ENCODE measurements at regions not wholly inside any gene's neighbourhood (a gene's known extent, or its start where the extent isn't known, plus 50 kb on each side); places are given as distances from the start of the nearest gene placed in this dataset.

DNA sequence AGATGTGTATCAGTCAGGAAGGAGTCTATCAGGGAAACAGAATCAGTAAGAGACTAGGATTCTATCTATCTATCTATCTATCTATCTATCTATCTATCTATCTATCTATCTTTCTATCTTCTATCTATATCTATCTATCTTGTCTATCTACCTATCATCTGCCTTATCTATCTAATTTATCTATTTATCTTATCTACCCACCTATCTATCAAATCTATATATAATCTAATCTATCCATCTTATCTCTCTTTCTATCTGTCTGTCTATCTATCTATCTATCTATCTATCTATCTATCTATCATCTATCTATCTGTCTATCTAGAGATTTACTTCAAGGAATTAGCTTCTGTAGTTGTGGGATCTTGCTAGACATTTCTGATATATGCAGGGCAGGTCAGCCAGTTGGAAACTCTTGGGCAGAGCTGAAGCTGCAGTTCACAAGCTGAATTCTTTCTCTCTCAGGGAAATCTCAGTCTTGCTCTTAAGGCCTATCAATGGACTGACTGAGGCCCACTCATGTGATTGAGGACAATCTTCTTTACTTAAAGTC, 140.2 kb upstream of the JUN start:
- ATAC-seq (no peak), DNase-seq (no peak)
- intact Hi-C loops (cut with micrococcal nuclease) = no loop called here

GRCh38 chr1:58924821-58925220, 141.0 kb upstream of the JUN start:
- no peak for ATAC-seq
- intact Hi-C loops (cut with micrococcal nuclease) = no loop called here
- DNase-seq = no peak

DNA sequence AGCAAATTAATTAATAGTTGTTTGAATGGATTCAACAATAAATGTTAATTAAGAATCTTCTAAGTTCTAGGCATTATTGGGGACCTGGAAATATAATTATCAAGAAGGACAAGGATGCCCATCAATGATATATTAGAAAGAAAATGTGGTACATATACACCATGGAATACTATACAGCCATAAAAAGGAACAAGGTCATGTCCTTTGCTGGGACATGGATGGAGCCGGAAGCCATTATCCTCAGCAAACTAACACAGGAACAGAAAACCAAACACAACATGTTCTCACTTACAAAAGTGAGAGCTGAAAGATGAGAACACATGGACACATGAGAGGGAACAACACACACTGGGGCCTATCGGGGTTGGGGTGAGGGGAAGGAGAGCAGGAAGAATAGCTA, 141.4 kb upstream of the JUN start:
- ATAC-seq (no peak), DNase-seq (no peak)
- intact Hi-C loops (cut with micrococcal nuclease) = no loop called here

- no peak for DNase-seq
- intact Hi-C loops (cut with micrococcal nuclease) = no loop called here
- ATAC-seq = no peak
Observed at GRCh38 chr1:58926152-58926551, 142.3 kb upstream of the JUN start.

GRCh38 chr1:58927041-58927721, 143.3 kb upstream of the JUN start:
- DNase-seq (no peak), ATAC-seq (no peak)
- intact Hi-C loops (cut with micrococcal nuclease) = no loop called here

DNA sequence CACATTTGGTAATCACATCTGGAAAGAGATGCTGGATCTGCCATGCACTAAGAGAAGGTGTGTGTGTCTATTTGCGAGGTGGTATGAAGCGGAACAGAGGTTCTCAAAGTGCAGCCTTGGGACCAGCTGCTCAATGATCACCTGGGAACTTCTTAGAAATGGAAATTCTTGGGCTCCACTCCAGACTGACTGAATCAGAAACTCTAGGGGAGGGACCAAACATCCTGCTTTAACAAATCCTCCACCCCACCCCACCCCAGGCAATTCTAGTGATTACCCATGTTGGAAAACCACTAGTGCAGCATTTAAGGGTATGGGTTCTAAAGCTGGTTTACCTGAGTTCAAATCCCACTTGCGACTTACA, 143.9 kb upstream of the JUN start:
- no peak for ATAC-seq
- intact Hi-C loops (cut with micrococcal nuclease) = no loop called here
- no peak for DNase-seq

GRCh38 chr1:58928514-58928913, 144.7 kb upstream of the JUN start:
- no peak for ATAC-seq
- intact Hi-C loops (cut with micrococcal nuclease) = no loop called here
- no peak for DNase-seq

DNA sequence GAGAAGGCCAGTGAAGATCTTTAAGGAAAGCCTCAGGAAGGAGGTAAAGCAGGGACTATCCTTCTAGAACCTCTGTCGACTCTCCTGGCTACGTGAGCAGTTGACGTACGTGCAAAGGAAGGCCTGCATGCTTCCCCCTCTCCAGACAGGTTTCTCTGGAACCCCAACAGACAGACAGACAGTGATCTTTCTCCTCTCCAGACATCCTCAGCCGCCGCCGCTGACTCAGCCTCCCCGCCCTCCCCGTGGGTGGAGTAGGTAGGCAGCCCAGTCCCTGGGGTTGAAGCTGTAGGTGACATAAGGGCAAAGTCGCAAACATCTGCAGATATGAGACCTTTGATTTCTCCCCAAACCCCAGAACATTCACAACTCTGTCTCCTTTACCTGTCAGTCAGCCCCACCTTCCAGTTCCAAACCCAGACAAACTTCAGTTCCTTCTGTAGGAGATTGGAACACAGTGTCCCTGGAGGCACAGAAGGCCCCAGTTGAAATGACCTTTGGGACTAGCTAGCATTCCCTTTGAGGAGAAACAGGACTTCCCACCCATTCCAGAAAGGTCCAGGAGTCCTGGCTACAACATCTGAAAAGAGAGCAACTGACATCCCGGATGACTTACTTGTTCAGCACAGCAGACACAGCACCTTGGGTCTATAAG, 146.0 kb upstream of the JUN start:
- ATAC-seq (no peak), DNase-seq (no peak)
- intact Hi-C loops (cut with micrococcal nuclease) = no loop called here

DNA sequence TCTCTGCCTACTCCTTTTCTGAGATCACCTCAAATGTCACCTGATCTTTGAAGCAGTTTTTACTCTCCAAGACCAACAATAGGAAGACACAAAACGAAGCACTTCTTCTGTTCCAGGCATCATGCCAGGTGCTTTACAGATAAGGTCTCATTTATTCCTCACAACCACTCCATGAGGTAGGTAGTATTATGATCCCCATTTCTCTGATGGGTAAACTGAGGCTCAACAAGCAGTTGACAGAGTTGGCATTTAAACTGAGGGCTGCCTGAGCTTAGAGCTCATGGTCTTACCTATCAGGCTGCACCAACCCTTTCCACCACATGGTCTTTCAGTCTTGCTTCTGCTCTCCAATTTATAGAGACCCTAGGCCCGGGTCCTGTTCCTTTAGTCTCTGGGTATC, 147.2 kb upstream of the JUN start:
- intact Hi-C loops (cut with micrococcal nuclease) = no loop called here
- no peak for ATAC-seq
- DNase-seq = no peak

GRCh38 chr1:58931756-58932155, 147.9 kb upstream of the JUN start:
- ATAC-seq = no peak
- intact Hi-C loops (cut with micrococcal nuclease) = no loop called here
- DNase-seq = no peak

DNA sequence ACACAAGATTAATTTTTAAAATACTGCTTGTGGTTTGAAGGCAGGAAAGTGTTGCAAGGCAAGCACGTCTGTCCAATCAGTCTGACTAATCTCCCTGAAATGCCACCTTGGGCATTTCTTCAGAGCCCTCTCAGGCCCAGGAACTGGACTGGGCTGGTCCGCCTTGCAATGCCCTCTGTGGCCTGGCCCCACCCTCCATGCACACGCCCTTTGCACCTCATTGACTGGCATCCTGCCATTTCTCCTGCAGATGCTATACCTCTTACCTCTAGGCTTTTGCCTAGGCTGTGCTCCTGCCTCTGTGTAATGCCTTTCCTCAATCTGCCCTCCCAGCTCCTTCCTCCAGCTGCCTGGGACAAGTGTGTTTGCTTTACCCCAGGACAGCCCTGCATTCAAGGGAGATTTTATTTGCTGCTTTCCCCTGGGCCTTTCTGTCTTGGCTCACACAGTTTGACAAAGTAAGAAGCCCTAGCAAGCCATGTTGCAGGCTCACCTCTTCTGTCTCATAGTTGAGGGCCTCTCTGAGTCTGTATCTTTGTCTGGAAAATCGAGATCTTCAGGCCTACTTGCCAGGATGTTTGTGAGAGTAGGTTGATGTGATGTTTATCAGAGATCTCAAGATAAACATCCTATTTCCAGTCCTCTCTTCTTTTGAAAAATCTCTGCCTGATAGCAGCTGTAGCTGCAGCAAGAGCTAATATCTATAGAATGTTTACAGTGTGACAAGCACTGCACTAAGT, 149.2 kb upstream of the JUN start:
- no peak for DNase-seq
- no peak for ATAC-seq
- intact Hi-C loops (cut with micrococcal nuclease) = no loop called here

- DNase-seq (no peak), ATAC-seq (no peak)
- intact Hi-C loops (cut with micrococcal nuclease) = no loop called here
Observed at GRCh38 chr1:58933599-58933926, 149.7 kb upstream of the JUN start.

DNA sequence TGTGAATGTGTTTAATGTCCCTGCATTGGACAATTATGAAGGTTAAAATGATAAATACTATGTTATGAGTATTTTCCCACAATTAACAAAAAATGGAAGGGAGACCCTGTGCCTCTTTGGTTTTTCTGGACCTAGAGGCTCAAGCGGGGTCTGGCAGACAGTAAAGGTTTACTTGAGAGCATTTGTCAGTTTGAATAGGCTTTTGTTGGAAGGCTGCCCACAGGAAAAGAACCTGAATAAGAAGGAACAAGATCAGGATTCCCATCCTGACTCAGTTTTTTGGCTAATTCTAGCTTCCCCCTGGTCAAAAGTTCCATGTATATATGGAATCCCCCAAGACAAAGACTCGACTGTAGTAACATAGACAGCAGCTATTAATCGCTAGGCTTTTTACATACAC, 150.9 kb upstream of the JUN start:
- DNase-seq (no peak), ATAC-seq (no peak)
- intact Hi-C loops (cut with micrococcal nuclease) = no loop called here

DNA sequence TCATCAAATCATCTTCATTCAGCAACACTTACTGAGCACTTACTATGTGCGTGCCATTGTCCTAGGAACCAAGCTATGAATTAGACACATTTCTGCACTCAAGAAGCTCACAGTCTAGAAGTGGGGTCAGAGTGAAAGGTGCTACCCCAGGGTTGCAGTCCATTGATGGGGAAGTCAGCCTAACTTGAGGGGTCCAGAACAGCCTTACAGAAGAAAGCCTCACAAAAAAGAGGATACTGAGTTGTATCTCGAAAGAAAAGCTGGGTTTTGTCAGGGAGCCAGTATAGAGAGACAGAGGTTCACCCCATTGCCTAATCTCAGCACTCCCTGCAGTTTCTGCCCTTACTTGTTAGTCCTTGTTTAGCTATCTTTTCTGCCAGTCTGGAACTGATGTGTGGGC, 153.1 kb upstream of the JUN start:
- intact Hi-C loops (cut with micrococcal nuclease) = no loop called here
- DNase-seq (no peak), ATAC-seq (no peak)

DNA sequence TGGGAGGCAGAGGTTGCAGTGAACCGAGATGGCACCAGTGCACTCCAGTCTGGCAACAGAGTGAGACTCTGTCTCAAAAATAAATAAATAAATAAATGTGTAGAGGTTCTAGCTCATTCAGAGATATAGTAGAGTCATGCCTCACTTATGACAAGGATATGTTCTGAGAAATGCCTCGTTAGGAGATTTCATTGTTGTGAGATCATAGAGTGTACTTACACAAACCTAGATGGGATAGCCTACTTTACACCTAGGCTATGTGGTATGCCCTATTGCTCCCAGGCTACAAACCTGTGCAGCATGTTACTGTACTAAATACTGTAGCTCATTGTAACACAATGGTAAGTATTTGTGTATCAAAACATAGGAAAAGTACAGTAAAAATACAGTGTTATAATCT, 155.3 kb upstream of the JUN start:
- ATAC-seq (no peak), DNase-seq (no peak)
- intact Hi-C loops (cut with micrococcal nuclease) = no loop called here

- ATAC-seq (no peak), DNase-seq (no peak)
- intact Hi-C loops (cut with micrococcal nuclease) = no loop called here
Observed at GRCh38 chr1:58939666-58940370, 156.0 kb upstream of the JUN start.

DNA sequence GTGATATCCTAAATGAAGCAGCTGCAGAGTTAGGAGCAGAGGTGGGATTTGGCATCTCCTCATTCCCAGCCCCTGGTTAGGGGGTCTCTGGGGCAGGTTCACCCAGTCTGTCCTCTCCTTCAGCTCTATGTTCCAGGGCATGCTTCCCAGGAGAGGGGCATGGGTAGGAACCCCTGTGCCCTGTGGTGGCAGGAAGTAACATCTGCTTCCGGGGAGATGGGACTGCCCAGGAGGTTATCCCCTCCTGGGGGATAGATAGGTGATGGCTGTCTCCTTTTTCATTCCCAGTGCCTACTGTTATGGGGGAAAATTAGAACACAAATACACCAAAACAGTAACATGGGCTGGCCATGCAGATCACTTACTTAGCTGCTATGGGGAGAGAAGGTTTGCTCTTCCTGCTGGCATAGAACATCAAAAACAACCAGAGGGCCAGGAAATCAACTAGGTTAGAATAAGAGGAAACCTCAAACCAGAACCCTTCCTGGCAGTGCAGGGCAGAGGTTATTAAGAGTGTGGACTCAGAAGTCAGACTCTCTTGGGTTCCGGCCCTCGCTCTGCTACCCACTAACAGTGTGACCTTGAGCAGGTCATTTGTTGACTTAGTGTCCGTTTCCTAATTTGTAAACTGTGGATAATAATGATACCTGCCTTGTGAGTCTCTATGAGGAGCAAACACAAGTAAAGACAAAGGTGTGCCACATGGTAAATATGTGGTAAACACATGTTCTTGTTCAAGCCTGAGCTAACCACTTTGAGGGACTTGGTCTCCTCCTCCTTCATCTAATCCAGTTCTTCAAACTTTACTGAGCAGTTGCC, 157.8 kb upstream of the JUN start:
- no peak for ATAC-seq
- intact Hi-C loops (cut with micrococcal nuclease) = no loop called here
- DNase-seq = no peak

DNA sequence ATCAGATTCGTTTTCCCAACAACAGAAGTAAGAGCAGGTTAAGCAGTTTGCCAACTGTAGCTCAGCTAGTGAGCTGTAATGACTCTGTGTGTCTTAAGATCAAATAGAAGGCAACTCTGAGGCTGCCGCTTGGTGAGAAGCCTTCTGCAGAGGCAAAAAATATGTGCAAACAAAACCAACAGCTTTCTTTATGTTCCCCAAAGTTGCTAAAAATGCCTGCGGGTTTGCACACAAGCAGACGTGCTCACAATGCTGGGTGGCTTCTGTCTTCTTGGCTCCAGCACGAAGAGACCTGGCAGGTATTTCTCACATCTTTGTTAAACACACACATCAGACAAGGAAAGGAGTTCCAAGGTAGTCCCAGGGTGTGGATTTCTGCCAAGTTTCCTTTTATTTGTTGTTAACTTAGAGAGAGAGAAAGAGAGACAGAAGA, 158.9 kb upstream of the JUN start:
- intact Hi-C loops (cut with micrococcal nuclease) = no loop called here
- DNase-seq = no peak
- ATAC-seq = no peak

- DNase-seq (no peak), ATAC-seq (no peak)
- intact Hi-C loops (cut with micrococcal nuclease) = no loop called here
Observed at GRCh38 chr1:58943776-58944175, 159.9 kb upstream of the JUN start.
